Prostate gland (tissue), 2 donors: ENCODE measurements at regions not wholly inside any gene's neighbourhood (a gene's known extent, or its start where the extent isn't known, plus 50 kb on each side); places are given as distances from the start of the nearest gene placed in this dataset.

Experiments
- CTCF ChIP-seq, 4 experiments: fragments of 200-600 bp in 2 of 4; fragments of 450-650 bp in 2 of 4; sonication (generic) in 2 of 4; IDR thresholded peaks; 1 replicate in 3 of 4; 2 replicates in 1 of 4; pipeline ENCODE4 v1.5.1; 2016 to 2019; ENCODE audit warnings: antibody characterized with exemption in 4 of 4, mild to moderate bottlenecking in 2 of 4, moderate library complexity in 2 of 4
- POLR2A ChIP-seq: fragments of 450-650 bp; IDR thresholded peaks from one replicate; pipeline ENCODE4 v1.6.1; 2016; ENCODE audit warnings: antibody characterized with exemption, mild to moderate bottlenecking
- POLR2AphosphoS5 ChIP-seq: sonication (generic); formaldehyde crosslinking; IDR thresholded peaks from one replicate; pipeline ENCODE4 v1.6.1; 2017; ENCODE audit warnings: antibody characterized with exemption

GRCh38 chr4:173858471-173858870 is 328.4 kb upstream of the HAND2 start:
- TF ChIP-seq CTCF (IDR thresholded peaks at IDR 0.05) (no peak), POLR2A (no peak), POLR2AphosphoS5 (no peak)
